T-helper 2 cell treated with Interferon-gamma antibody and Interleukin-4, amounts not matched to agents 100 ng/mL and 5 ng/mL, for 36 hours (primary cell): ENCODE measurements at regions not wholly inside any gene's neighbourhood (a gene's known extent, or its start where the extent isn't known, plus 50 kb on each side); places are given as distances from the start of the nearest gene placed in this dataset.
"Not testable (repeated sequence)": the region's sequence is repeated elsewhere in the genome, so short reads cannot be mapped to it uniquely, and the experiment has no call there.

Experiments
- intact Hi-C: fragments of 100-400 bp; cut with micrococcal nuclease; formaldehyde crosslinking; loops from one replicate; pipeline ENCODE4 v1.15.1; 2023

GRCh38 chr3:31181661-31182060 lies 287.2 kb upstream of the GADL1 start:
- intact Hi-C loops: loop anchor here (5.0 kb wide), 1 partner anchor 399 kb away; no protein-coding TSS in a partner anchor

GRCh38 chr3:31182661-31183060 lies 288.2 kb upstream of the GADL1 start:
- intact Hi-C loops: loop anchor here (5.0 kb wide), 1 partner anchor 400 kb away; no protein-coding TSS in a partner anchor

GRCh38 chr3:31184261-31185061 lies 290.0 kb upstream of the GADL1 start:
- intact Hi-C loops: loop anchor here (5.0 kb wide), 1 partner anchor 402 kb away; no protein-coding TSS in a partner anchor

DNA sequence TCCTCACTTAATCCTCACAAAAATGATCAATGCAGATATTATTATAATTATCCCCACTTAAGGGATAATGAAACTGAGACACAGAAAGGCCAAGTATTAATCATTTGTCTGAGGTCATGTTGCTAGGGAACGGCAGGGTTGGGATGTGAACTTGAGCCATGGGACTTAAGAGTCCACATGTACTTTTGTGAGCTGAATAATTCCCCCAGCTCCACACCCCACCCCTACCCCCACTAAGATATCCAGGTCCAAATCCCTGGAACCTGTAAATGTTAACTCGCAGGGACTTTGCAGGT lies 290.5 kb upstream of the GADL1 start:
- intact Hi-C loops: no loop called here

DNA sequence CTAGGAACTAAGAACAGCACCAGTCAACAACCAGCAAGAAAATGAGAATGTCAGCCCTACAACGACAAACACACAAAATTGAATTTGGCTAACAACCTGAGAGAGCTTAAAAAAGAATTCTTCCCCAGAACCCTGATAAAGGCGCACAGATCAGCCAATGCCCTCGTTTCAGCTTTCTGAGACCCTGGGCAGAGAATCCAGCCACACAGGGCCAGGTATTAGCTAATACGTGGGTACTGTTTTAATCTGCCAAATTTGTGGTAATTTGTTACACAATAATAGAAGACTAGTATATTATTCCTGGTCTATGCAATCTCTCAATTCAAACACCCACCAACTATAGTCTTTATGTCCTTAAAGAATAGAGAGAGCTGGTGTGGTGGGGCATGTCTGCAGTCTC lies 291.6 kb upstream of the GADL1 start:
- intact Hi-C loops: no loop called here

DNA sequence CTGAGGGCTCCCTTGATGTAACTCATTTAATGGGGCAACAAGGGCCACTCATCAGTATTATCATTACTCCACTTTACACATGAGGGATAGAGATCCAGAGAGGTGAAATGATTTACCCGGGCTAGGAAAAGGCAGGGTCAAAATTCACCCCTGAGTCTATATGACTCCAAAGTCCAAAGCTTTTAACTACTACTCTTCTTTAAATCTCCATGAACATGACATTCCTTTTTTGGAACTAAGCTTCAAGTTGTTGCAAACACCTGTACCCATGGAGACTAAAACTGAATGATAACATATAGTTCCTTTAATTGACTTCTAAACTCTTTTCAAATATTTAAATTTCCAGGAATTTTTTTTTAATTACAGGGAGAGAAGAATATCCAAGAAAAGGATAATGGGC lies 292.9 kb upstream of the GADL1 start:
- intact Hi-C loops: no loop called here

- intact Hi-C loops: no loop called here
Observed at GRCh38 chr3:31188112-31188511, 293.7 kb upstream of the GADL1 start.

DNA sequence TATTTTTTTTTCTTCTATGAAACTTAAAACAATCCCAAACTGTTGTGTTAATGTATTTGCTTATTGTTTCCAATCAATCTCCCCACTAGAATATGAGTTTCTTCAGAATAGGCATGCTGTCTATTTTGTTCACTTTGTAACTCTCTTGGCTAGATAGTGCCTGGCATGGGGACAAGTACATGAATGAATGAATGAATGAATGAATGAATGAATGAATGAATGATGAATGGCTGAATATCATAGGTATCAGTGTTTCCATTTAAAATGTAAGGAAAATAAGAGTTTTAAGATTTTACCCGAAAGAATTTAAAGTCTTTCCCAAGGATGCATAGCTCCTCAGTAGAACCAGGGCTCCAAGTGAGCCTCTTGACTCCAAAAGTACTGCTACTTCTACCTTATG lies 294.9 kb upstream of the GADL1 start:
- intact Hi-C loops: no loop called here

- intact Hi-C loops: no loop called here
Observed at GRCh38 chr3:31189971-31190370, 295.5 kb upstream of the GADL1 start.

DNA sequence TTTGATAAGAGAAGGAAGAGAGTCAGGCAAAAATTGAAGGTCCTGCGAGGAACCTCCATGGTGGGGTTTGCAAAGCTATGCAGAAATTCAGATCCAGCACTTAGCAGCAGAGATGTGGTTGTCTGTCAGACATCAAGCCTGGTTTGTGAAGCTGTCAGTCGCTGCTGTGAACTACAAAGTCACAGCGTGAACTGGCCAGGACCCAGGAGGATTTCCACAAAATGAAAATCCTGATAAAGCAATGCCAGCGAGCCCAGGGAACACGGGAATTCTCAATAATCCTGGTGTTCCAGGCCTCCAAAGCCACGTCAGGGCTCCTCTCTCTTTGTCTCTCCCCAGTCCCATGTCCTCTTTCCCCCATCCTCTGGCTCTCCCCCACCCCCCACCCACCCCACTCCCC lies 296.9 kb upstream of the GADL1 start:
- intact Hi-C loops: no loop called here

- intact Hi-C loops: no loop called here
Observed at GRCh38 chr3:31193429-31193828, 299.0 kb upstream of the GADL1 start.

- intact Hi-C loops: no loop called here
Observed at GRCh38 chr3:31193871-31194270, 299.4 kb upstream of the GADL1 start.

- intact Hi-C loops: no loop called here
Observed at GRCh38 chr3:31196261-31196660, 301.8 kb upstream of the GADL1 start.

DNA sequence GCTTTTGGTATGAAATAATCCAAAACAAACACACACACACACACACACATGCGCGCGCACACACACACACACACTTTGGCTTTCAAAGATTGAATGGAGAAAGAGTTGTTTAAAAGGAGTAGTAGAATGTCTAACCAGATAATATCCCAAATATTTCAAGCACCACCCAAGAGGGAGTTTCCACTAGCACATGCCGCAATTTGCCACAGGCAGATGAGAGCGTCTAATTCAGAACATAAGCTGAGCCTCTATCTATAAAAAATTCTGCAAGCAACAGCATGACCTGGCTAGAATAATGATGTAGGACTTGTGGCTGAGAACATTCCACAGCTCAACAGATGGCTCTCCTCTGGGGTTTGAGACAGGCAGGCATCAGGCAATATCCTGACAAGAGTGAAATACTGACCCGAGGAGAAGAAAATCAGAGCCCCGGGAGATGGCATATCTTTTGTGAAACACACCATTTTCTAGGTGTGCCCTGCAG lies 302.5 kb upstream of the GADL1 start:
- intact Hi-C loops: no loop called here

- intact Hi-C loops: no loop called here
Observed at GRCh38 chr3:31197941-31198340, 303.5 kb upstream of the GADL1 start.

- intact Hi-C loops: no loop called here
Observed at GRCh38 chr3:31198890-31199289, 304.4 kb upstream of the GADL1 start.

DNA sequence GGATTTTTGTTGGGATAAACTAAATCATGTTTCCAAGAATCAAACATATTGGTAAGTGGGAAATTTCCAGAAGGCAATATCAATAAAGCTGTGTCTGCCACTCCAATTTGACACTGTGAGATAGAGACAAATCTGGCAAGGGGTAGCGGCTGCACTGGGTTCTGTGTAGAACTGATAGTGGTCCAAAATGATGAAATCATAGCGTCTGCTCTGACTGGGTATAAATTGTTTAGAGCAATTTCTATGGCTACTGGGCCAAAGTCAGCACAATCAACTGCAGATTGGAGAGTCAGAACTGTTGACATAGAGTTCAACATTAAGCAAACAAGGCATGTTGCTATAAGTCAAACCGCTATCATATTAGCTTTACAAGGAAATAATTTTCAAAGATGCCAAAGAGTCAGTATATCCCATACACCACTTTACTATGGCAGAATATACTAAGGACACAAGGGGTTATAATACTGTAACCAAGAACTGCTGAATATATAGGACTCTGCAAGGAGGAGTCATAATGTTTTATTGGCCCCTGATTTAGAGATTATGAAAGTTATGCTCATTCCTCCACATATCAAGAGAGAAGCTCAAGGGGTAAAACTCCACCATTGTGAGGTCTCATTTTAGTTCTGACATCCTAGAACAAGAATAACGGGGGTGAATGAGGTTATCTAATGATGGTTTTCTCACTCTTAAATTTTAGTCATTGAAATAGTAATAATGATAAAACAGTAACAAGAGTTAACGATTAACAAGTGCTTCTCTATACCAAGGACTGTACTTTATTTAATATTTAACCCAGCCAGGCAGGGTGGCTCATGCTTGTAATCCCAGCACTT lies 309.7 kb upstream of the GADL1 start:
- intact Hi-C loops: no loop called here

- intact Hi-C loops: not testable (repeated sequence)
Observed at GRCh38 chr3:31204796-31205056, 310.3 kb upstream of the GADL1 start.

- intact Hi-C loops: loop anchor here (5.0 to 10.0 kb wide), 3 partner anchors 77 to 555 kb away; no protein-coding TSS in a partner anchor
Observed at GRCh38 chr3:31210068-31210645, 315.7 kb upstream of the GADL1 start.

DNA sequence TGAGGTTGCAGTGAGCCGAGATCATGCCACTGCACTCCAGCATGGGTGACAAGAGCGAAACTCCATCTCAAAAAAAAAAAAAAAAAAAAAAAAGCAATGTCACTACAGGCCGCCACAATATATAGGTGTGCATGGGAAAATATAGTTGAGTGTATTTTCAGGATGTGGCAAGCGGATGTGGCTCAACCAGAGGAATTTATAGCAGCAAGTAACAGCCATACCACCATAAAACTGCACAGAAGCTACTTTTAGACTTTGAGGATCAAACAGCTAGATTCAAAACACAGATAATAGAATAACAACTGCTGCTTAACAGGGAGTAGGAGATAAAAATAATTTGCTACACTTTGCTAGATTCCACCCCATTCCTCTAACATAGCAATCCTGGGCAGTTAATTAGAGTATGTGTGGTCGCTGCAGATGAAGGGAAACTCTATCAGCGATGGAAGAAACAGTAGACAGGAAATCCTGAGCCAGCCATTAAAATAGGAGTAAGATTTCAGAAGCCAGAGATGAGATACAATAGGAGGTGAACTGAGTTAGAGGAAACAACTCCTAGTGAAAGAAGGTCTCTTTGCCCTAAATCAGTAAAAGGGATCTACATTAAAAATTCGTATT lies 318.7 kb upstream of the STT3B start:
- intact Hi-C loops: loop anchor here (1.0 to 10.0 kb wide), 6 partner anchors 12 to 551 kb away; partner anchors contain the start of gene STT3B

DNA sequence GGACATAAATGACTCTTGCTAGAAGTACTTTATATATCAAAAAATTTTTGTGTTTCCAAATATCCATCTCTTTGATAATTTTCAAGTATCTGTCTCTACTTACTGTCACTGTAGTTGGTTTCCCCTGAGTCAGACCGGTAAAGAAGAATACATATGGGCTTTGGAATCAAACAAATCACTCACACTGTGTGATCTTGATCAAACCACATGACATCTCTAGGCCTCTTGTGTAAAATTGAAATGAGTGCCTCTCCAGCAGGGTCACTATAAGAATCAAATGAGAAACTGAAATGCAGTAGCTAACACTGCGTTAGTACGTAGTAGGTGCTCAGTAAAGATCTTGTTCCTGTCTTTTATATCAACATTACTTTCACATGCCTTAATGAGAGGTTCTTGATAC lies 314.6 kb upstream of the STT3B start:
- intact Hi-C loops: loop anchor here (10.0 kb wide), 2 partner anchors 417 to 547 kb away; no protein-coding TSS in a partner anchor
